ENCODE measurements at regions not wholly inside any gene's neighbourhood (a gene's known extent, or its start where the extent isn't known, plus 50 kb on each side); places are given as distances from the start of the nearest gene placed in this dataset.

DNA sequence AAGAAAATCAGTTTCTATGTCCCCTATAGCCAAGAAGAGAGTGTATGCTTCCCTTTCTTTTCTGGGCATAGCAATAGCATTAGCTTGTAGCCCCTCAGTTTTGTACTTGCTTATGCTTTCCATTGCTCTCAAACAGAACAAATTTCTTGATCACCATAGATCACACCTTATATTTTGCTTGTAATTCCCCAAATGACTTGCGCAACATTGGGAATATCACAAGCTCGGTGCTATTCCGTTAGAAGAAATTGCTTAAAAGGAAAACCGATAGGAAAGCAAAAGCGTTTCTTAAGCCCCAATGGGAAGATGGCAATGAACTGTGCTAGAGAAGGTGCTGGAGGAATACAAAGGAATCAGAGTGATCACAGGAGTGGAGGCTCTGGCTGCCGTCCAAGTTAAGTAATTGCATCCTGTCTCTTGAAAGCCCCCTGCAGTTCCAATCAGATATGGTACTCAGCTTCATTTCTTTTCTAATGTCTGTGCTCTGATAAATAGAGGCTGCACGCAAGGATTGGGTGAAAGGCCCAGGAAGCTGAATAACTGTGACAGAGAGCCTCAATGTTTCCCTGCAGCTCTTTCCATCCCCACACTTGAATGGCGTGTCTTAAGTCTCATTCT, 182.1 kb upstream of the KIRREL3 start:
- DNase-seq = no peak

DNA sequence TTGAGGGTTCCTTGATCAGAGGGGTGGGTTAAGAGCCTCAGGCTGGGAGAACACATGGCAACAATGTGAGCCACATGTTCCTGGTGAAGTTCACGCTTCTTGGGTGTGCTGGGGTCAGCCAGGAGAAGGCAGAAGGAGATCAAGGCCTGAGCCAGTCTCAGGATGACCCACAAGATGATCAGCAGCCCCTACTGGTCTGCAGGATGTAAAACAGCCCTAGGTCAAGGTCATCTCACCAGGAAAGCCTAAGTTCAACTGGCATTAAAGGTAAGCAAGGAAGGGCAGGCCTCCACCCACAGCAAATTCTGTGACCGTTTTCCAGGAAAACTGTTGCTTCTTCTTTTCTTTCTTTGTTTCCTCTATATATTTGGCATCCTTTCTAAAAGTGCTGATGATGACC, 156.7 kb upstream of the KIRREL3 start:
- no peak for DNase-seq

GRCh38 chr11:127149410-127149809, 148.8 kb upstream of the KIRREL3 start:
- DNase-seq = no peak

- DNase-seq = no peak
Observed at GRCh38 chr11:127143251-127143650, 142.7 kb upstream of the KIRREL3 start.

DNA sequence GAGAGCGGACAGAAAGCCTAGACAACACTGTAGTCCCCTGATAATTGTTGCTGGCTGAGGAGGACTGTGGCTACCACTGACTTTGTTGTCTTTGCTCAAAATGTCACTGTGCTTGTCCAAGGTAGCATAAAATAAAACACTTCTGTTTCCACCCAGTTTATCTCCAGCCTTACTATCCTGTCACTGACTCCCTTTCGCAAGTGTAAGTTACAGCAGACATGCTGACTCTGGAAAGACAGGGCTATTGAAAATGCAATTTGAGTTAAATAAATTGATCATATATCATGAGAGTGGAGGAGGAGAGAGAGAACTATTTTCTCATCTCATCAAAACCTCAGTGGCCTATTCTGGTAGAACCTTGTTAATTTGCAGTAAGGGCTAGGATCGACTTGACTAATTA, 138.0 kb upstream of the KIRREL3 start:
- no peak for DNase-seq

DNA sequence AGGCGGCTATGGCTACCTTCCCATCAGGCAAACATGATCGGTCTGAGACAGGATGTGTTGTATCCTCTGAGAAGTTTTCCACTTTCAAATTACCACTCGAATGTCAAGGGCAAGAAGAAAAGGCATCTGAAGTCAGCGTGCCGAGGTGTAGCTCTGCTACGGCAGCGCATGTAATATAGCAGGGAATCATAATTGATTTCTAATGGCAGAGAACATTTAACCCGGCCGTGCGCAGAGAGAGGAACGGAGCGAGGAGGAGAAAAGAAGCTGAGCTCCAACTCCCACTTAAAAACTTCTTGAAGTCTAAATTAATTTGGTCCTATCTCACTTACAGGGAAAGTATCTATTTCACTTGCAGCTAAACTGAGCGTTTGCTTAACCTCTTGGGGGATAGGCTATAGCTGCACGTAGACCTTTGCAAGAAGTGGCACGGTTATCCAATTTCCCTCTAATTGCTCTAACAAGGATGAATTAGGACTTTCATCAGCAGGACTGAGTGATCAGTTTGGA, 137.3 kb upstream of the KIRREL3 start:
- no peak for DNase-seq

GRCh38 chr11:127136438-127136837, 135.9 kb upstream of the KIRREL3 start:
- no peak for DNase-seq

GRCh38 chr11:127135256-127135655, 134.7 kb upstream of the KIRREL3 start:
- no peak for DNase-seq

DNA sequence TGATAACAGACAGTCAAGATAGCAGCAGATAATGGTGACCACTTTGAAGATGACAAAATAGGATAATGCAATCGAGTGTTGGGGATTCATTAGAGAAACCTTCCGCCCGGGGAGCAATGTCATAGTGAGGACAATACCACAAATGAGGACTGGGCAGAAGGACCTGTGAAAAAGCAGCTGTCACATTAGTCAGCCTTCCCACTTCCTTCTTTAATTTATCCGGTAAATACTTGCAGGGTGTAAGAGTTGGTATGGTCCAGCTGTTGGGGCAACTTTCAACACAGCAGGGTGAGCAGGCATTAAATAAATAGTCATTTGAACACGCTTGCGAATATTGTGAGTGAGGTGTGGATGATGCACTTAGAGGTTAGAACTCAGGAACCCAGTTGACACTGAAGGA, 132.5 kb upstream of the KIRREL3 start:
- DNase-seq = no peak

- DNase-seq = no peak
Observed at GRCh38 chr11:127130321-127130720, 129.8 kb upstream of the KIRREL3 start.

GRCh38 chr11:127126986-127127385, 126.4 kb upstream of the KIRREL3 start:
- DNase-seq = no peak

DNA sequence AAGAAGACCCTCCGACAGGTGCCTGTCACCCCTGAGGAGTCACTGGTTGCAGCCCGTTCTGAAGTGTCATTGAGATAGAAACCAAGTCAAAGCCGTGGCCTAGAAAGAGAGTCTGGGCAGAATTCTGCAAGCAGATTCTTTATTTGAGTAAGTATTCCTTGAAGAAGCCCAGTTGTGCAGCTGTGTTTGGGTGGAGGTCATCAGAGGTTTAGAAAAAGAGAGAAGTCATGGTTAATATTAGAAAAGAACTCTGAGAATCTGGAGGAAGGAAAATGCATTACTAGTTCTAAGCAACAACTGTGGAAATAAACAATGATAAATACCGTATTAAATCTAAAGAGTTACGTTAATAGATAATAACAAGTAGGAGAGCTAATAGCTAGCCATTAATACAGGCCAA, 118.8 kb upstream of the KIRREL3 start:
- no peak for DNase-seq

GRCh38 chr11:127118811-127119210, 118.2 kb upstream of the KIRREL3 start:
- no peak for DNase-seq

- no peak for DNase-seq
Observed at GRCh38 chr11:127117231-127117739, 116.7 kb upstream of the KIRREL3 start.

- DNase-seq = no peak
Observed at GRCh38 chr11:127115844-127116243, 115.3 kb upstream of the KIRREL3 start.

- no peak for DNase-seq
Observed at GRCh38 chr11:127114035-127114434, 113.5 kb upstream of the KIRREL3 start.

DNA sequence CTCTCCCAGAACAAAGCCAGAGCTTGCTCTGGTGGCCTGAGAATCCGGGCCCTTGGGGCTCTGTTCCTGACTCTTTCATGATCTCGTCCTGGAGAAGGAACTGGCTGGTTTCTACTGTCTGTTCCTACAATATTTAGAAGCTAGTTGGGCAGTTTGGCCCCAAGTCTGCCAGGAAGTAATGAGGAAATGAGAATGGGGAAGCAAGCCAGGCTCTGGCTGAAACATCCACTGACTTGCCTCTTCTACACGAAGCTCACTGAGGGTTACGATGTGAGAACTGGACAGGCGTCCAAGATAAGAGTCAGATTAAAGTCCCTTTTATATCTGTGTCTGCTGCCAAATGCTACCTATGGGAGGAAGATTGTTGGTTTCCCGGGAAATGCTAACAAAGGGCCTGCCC, 110.0 kb upstream of the KIRREL3 start:
- DNase-seq = no peak

DNA sequence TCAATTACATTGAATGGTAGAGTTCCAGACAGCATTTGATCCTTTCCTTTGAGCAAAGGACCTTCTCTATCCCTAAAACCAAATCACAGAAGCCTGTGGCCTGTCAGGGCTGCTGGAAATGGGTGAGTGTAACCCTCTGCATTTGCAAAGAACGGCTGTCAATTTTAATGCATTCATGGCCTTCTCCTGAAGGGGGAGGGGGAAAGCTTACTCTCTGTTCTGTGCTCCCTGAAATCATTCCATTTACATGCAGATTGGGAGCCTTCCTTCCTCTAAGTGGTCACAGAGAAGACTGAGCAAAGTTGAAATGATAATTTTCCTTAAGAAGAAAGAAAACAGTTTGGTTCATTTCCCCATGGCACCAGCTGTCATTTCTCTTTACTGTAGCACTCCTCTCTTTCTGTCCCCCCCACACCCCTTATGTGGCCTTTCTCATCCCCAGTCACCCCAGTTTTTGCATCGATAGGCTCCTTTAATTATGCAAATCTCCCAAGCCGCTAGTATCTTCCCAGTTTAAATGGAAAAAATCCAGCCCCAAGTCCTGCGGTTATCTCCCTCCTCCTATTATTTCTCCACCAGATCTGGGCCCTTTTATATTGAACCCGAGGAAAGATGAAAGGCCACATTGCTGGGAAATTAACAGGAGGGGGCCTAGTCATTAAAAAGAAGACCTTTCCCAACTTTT, 109.4 kb upstream of the KIRREL3 start:
- no peak for DNase-seq

DNA sequence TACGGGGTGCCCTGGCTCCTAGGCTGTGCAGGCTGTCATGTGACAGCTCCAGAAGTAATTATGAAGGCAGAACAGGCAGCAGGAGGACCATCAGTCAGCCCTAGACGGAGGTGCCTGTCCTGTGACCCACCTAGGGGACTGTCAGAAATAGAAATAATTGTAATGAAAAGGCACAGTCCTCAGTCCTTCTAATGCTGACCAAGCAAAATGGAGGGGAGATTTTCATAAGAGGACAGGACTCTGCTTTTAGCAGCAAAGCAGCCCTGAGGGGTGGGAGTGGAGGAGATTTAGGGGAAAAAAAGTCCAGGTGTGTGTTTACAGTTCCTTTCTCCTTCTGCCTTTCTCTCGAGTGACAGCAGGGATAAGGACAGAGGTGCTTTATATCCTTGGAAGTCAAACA, 108.3 kb upstream of the KIRREL3 start:
- no peak for DNase-seq

GRCh38 chr11:127106938-127107337, 106.4 kb upstream of the KIRREL3 start:
- no peak for DNase-seq

GRCh38 chr11:127105593-127106541, 105.3 kb upstream of the KIRREL3 start:
- no peak for DNase-seq

DNA sequence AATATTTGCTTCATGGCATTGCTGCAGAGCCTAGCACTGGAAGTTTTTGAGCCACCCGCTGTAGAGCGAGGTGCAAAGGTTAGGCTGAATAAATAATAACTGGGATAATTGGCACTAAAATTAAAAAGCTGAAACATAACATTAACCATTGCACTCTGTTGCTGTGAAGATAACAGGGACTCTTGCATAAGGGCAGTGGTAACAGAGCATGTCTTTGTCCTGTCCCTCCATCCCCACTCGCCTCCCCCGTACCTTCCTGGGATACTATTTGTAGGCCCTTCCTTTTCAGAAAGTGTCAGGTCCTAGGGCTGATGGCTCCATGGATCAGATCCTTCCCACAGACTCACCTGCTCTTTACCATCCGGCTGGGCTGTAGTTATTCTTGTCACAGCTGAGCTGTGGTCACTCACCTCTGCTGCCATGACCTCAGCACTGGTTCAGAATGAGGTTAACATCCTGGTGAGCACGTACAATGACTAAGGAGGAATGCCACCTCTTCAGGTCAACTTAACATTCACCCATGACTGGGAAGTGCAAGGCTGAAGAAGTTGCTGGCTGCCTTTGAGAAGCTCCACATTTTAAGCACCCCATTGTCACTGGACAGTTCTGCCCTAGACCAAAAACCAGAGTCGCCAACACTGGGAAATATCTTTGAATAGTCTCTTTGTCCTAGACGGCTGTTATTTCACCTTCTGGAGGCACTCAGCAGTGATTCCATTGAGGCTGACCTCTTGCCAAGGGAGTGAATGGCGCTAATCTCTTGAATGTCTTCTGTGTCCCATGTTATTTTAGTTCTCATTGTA, 103.2 kb upstream of the KIRREL3 start:
- DNase-seq = no peak

DNA sequence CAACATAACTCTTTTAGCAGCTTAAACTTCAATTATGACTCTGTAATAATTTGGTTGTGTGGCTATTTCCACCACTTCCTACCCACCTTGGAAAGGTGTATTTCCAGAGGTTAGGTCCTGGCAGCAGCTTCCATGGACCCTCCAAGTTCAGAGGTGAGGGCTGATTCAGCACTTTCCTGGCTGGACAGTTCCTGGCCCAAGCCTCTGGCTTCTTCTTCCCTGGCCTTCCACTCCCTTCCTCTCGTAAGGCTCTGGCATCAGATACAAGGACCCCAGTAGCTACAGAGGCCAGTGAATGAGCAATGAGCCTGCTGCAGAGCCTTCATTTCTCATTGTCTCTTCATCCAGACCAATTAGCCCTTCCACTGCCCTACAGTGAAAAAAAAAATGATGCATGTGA, 98.1 kb upstream of the KIRREL3 start:
- DNase-seq = no peak
